ENCODE measurements at regions not wholly inside any gene's neighbourhood (a gene's known extent, or its start where the extent isn't known, plus 50 kb on each side); places are given as distances from the start of the nearest gene placed in this dataset.

- TF ChIP-seq CTCF (IDR thresholded peaks at IDR 0.05; ENCODE audit: unreplicated experiment): no peak
- H3K27ac Mint-ChIP-seq: no peak overlapping the region
- peaks cover 27% of the 10 kb centered on the region for H3K27me3 Mint-ChIP-seq (ENCODE audit: low read depth)
- no peaks in the 10 kb centered on the region for H3K9me3 Mint-ChIP-seq
- H3K4me1 Mint-ChIP-seq: peaks cover 3% of the 10 kb centered on the region
- no peaks in the 10 kb centered on the region for H3K36me3 Mint-ChIP-seq
- no peak overlapping the region for H3K4me3 Mint-ChIP-seq
- no peak for DNase-seq (ENCODE audit: low spot score in 2 of 2, unreplicated experiment in 2 of 2)
These were observed 102.2 kb downstream of the INSIG2 start for GRCh38 chr2:118190474-118190873.

GRCh38 chr2:118186858-118187254 is 98.6 kb downstream of the INSIG2 start:
- Mint-ChIP-seq H3K36me3 (no peaks in the 10 kb centered on the region), H3K4me1 (peaks cover 18% of the 10 kb centered on the region), H3K9me3 (no peaks in the 10 kb centered on the region), H3K4me3 (peak overlapping the region; percentile 87), H3K27ac (peak overlapping the region; percentile 96), H3K27me3 (ENCODE audit: low read depth) (peaks cover 12% of the 10 kb centered on the region)
- no peak for TF ChIP-seq CTCF (IDR thresholded peaks at IDR 0.05; ENCODE audit: unreplicated experiment)
- DNase-seq (ENCODE audit: low spot score in 2 of 2, unreplicated experiment in 2 of 2): no peak

GRCh38 chr2:118186110-118186857 is 98.0 kb downstream of the INSIG2 start:
- Mint-ChIP-seq H3K27ac (peak overlapping the region; percentile 96), H3K36me3 (no peaks in the 10 kb centered on the region), H3K9me3 (no peaks in the 10 kb centered on the region), H3K4me1 (peaks cover 18% of the 10 kb centered on the region), H3K27me3 (ENCODE audit: low read depth) (peaks cover 10% of the 10 kb centered on the region), H3K4me3 (peak overlapping the region; percentile 87)
- no peak for TF ChIP-seq CTCF (IDR thresholded peaks at IDR 0.05; ENCODE audit: unreplicated experiment)
- peak; percentile 78 to 87 for DNase-seq (ENCODE audit: low spot score in 2 of 2, unreplicated experiment in 2 of 2)

- Mint-ChIP-seq H3K4me1 (peaks cover 18% of the 10 kb centered on the region), H3K27me3 (ENCODE audit: low read depth) (peaks cover 13% of the 10 kb centered on the region), H3K36me3 (no peaks in the 10 kb centered on the region), H3K9me3 (no peaks in the 10 kb centered on the region), H3K27ac (peak overlapping the region; percentile 96), H3K4me3 (peak overlapping the region; percentile 87)
- DNase-seq (ENCODE audit: low spot score in 2 of 2, unreplicated experiment in 2 of 2): peak in 1 of 2 experiments; percentile 52
- no peak for TF ChIP-seq CTCF (IDR thresholded peaks at IDR 0.05; ENCODE audit: unreplicated experiment)
These were observed 97.2 kb downstream of the INSIG2 start for GRCh38 chr2:118185210-118186109.

GRCh38 chr2:118183381-118183780 is 95.1 kb downstream of the INSIG2 start:
- Mint-ChIP-seq H3K27ac (no peak overlapping the region), H3K27me3 (ENCODE audit: low read depth) (peaks cover 27% of the 10 kb centered on the region), H3K9me3 (no peaks in the 10 kb centered on the region), H3K4me3 (no peak overlapping the region), H3K36me3 (no peaks in the 10 kb centered on the region), H3K4me1 (peaks cover 18% of the 10 kb centered on the region)
- no peak for DNase-seq (ENCODE audit: low spot score in 2 of 2, unreplicated experiment in 2 of 2)
- TF ChIP-seq CTCF (IDR thresholded peaks at IDR 0.05; ENCODE audit: unreplicated experiment): no peak

All from mesothelial cell of epicardium (in vitro differentiated cells).